ENCODE measurements at regions not wholly inside any gene's neighbourhood (a gene's known extent, or its start where the extent isn't known, plus 50 kb on each side); places are given as distances from the start of the nearest gene placed in this dataset.
"Not testable (repeated sequence)": the region's sequence is repeated elsewhere in the genome, so short reads cannot be mapped to it uniquely, and the experiment has no call there.

GRCh38 chr7:8938044-8938805, 504.8 kb downstream of the NXPH1 start:
- FAIRE-seq: no peak

- no peak for FAIRE-seq
Observed at GRCh38 chr7:8939446-8939845, 506.0 kb downstream of the NXPH1 start.

DNA sequence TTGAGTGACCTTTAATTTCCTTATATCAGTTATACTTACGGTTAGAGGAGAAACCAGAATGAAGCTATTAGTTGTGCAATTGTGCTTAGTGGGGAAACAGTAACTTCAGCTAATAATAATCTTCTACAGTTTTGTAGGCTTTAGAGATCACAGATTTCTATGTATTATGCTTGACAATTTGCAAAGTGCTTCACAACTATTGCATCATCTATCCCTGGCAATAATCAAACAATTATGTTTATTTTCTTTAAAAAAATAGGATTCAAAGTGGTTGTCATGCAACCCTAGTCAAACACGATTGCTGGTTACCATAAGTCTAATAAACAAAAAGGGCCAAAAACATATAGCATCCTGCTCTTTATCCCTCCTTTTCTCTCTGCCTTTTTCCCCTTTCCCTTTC, 530.3 kb downstream of the NXPH1 start:
- no peak for FAIRE-seq

- FAIRE-seq: no peak
Observed at GRCh38 chr7:8965177-8965576, 531.8 kb downstream of the NXPH1 start.

DNA sequence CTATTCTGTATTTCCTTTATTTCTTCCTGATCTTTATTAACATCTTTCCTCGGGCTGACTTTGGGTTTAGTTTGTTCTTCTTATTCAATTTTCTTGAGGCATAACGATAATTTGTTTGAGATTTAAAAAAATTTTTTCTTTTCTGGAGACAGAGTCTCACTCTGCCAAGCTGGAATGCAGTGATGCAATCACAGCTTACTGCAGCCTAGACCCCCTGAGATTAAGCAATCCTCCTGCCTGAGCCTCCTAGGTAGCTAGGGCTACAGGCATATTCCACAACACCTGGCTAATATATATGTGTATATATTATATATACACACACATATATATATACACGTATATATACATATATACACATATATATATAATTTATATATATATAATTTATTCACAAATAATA, 540.2 kb downstream of the NXPH1 start:
- FAIRE-seq: no peak

GRCh38 chr7:8975681-8976080, 542.3 kb downstream of the NXPH1 start:
- FAIRE-seq: no peak

- no peak for FAIRE-seq
Observed at GRCh38 chr7:8982338-8982992, 549.1 kb downstream of the NXPH1 start.

DNA sequence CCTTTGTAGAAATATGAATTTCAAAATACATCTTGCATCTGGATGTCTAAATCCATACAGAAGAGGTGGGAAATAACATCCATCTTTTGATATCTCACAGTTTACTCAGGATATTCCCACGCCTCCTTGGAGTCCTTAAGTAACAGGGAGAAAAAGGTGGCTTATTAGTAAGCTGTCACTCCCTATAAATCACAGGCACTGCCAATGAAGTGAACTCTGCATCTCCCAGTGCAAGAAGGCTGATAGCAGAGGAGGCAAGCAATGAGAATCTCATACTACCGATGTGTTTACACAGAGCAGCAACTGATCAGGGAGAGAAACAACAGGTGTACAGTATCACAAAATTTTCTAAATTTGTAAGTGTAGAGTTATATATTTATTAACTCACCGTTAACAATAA, 551.8 kb downstream of the NXPH1 start:
- no peak for FAIRE-seq

DNA sequence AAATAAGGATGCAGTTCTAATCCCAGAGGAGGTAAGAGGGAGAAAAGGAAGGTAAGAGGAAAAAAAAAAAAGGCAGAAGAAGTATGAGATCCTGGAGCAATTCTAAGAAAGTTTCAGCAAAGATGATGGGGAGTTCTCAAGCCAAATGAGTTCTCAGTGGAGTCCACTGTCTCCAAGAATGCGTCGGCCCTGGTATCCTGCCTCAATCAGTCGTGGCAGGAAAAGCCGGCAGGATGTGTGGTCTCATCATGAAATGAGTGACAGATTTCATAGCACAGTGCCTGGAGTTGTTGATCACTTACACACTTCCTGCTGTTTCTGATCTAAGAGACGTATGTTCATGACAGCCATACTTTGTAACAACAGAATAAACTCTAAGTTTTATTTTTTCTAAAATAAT, 554.9 kb downstream of the NXPH1 start:
- no peak for FAIRE-seq

DNA sequence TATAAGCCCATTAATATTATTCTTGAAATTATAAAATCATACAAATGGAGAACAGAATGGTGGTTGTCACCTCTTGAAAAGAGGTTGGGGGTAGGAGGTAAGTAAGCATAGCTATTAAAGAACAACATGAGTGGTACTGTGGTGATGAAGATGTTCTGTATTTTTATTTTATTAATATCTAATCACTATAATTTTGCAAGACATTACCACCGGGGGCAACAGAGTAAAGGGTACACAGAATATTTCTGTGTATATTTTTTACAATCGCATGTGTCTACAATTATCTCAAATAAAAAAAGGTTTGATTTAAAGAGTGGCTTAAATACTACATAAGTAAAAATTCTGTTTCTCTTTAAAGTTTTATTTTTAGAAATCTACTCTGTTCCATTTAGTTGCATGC, 557.8 kb downstream of the NXPH1 start:
- peak; percentile 11 for FAIRE-seq

GRCh38 chr7:8998762-8999161, 565.4 kb downstream of the NXPH1 start:
- no peak for FAIRE-seq

DNA sequence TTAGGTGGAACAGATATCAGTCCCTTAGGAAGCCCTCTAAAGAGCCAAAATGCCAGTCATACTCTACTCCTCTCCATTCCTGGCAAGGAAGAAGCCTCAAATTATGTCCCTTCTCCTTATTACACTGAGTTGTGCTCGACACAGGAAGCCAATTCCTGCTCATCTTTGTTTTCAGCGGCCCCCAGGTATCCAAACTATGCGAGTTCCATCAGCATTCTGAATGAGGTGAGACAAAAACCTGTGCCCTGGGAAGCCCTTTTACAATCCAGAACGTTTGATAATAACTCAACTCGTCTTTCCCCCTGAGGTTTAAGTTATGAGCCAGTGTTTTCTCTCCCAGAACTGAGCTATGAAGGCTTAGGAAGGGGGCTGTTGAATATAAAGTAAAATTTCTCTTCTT, 580.5 kb downstream of the NXPH1 start:
- FAIRE-seq: no peak

GRCh38 chr7:9017286-9017685, 583.9 kb downstream of the NXPH1 start:
- FAIRE-seq: no peak

DNA sequence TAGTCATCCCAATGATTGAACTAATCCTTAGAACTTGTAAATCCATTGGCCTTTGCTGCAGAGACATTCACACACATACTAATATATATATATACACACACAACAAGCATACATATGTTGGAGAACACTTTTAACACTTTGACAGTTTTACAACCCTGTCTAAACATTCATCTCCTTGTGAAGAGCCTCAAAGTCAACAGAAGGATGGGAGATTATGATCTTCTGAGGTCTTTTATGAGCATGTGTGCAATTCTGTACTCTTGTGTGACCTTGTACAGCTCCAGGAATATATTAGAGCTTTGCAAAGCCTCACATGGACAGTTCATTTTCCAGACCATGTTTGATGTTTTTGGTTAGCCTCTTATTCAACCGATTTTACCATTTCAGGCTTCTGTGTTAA, 589.0 kb downstream of the NXPH1 start:
- FAIRE-seq: no peak

DNA sequence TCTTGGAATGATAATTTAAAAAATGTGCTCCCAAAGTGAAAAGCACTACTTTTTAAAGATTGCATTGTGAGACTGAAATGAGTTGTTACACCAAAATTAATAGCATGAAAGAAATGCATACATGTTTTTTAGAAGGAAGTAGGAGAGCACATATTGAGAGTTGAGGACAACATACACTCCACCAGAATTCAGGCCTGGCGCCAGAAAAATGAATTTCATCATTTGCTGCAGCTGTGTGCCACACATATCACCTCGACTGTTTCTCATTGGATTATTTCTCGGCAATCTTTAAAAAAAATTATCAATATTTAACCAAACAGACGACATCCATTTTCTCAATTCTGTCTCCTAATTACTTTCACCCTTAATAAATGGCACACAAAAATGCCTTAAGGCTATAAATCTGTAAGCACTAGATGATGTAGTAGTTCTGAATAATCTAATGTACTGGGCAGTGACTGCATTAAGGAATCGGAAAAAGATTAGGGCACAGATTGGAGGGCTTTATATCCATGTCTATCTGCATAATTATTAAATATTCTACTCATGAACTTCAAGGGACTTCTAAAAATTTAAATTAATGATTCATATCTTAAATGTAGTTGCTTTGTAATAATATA, 590.4 kb downstream of the NXPH1 start:
- no peak for FAIRE-seq

- no peak for FAIRE-seq
Observed at GRCh38 chr7:9026121-9026520, 592.7 kb downstream of the NXPH1 start.

DNA sequence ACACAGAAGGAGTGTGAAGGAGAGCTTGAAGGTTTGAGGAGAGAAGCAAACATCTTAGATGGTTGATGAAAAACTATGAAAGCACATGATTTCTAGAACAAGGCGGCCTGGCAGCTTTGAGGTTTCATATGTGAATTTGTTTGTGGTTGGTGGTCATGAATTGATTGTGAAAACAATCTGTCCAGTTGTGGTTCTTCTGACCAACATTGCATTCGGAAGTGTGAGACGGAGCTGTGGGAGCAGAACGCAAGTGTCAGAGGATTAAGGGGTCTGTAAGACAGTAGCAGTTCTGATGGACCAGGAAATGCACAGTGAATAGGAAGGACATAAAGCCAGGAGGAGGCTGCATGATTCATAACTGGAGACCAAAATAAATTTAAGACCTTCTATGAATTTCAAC, 594.6 kb downstream of the NXPH1 start:
- no peak for FAIRE-seq

- no peak for FAIRE-seq
Observed at GRCh38 chr7:9029681-9030530, 596.5 kb downstream of the NXPH1 start.

GRCh38 chr7:9030976-9031375, 597.6 kb downstream of the NXPH1 start:
- FAIRE-seq: no peak

DNA sequence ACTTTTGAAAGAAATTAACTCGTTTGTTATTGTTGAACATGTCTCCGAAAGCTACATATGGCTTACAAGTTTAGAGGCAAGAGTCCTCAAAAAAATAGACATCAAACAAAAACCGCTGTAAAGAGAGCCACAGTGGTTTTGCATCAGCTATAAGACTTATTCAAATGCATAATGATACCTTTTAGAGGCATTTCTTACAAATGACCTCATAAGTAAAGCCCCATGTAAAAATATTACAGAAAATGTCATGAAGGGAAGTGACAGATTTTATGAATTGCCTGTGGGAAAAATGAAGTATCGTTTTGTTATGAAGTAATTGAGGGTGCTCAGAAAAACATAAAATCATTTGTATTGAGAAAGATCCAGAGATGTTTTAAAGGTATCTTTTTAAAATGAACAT, 598.0 kb downstream of the NXPH1 start:
- FAIRE-seq: no peak

- no peak for FAIRE-seq
Observed at GRCh38 chr7:9036080-9036479, 602.7 kb downstream of the NXPH1 start.

GRCh38 chr7:9071160-9071762, 637.9 kb downstream of the NXPH1 start:
- FAIRE-seq: no peak

- not testable (repeated sequence) for FAIRE-seq
Observed at GRCh38 chr7:9075774-9076173, 642.4 kb downstream of the NXPH1 start.

All from G401.6 (cell line).